WERI-Rb-1 (cell line): ENCODE measurements at regions not wholly inside any gene's neighbourhood (a gene's known extent, or its start where the extent isn't known, plus 50 kb on each side); places are given as distances from the start of the nearest gene placed in this dataset.
"Not testable (repeated sequence)": the region's sequence is repeated elsewhere in the genome, so short reads cannot be mapped to it uniquely, and the experiment has no call there.

Experiments used
- DNase-seq: peaks from one replicate; pipeline ENCODE4 v3.0.0-alpha.2; 2020
- H3K27ac ChIP-seq: fragments of 250-450 bp; sonication (Bioruptor Pico); 2 replicates; pipeline ENCODE4 v1.5.1; 2020; ENCODE audit warnings: mild to moderate bottlenecking, moderate library complexity
- H3K27me3 ChIP-seq: fragments of 250-450 bp; sonication (Bioruptor Pico); 2 replicates; pipeline ENCODE4 v1.5.1; 2021; ENCODE audit warnings: mild to moderate bottlenecking, low read depth, moderate library complexity; ENCODE audit not compliant: insufficient read depth, severe bottlenecking
- H3K36me3 ChIP-seq: fragments of 250-450 bp; sonication (Bioruptor Pico); 2 replicates; pipeline ENCODE4 v1.5.1; 2020; ENCODE audit warnings: mild to moderate bottlenecking, moderate library complexity
- H3K4me3 ChIP-seq: 2 replicates; pipeline ENCODE4 v1.5.1; 2011; ENCODE audit warnings: low read depth, mild to moderate bottlenecking, control low read depth, low read length
- H3K9me3 ChIP-seq: fragments of 250-450 bp; sonication (Bioruptor Pico); 2 replicates; pipeline ENCODE4 v1.5.1; 2021; ENCODE audit warnings: mild to moderate bottlenecking, moderate library complexity; ENCODE audit not compliant: severe bottlenecking
- TF ChIP-seq, protein P1 (sequence below): IDR thresholded peaks from 2 replicates; pipeline ENCODE4 v1.5.1; 2011; ENCODE audit warnings: low read depth, mild to moderate bottlenecking, control low read depth, inconsistent platforms, low read length

- peaks cover 30% of the 10 kb centered on the region for H3K27me3 ChIP-seq
- TF ChIP-seq, protein P1, sequence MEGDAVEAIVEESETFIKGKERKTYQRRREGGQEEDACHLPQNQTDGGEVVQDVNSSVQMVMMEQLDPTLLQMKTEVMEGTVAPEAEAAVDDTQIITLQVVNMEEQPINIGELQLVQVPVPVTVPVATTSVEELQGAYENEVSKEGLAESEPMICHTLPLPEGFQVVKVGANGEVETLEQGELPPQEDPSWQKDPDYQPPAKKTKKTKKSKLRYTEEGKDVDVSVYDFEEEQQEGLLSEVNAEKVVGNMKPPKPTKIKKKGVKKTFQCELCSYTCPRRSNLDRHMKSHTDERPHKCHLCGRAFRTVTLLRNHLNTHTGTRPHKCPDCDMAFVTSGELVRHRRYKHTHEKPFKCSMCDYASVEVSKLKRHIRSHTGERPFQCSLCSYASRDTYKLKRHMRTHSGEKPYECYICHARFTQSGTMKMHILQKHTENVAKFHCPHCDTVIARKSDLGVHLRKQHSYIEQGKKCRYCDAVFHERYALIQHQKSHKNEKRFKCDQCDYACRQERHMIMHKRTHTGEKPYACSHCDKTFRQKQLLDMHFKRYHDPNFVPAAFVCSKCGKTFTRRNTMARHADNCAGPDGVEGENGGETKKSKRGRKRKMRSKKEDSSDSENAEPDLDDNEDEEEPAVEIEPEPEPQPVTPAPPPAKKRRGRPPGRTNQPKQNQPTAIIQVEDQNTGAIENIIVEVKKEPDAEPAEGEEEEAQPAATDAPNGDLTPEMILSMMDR: no peak
- no peak for DNase-seq
- no peak overlapping the region for H3K27ac ChIP-seq
- H3K36me3 ChIP-seq: no peaks in the 10 kb centered on the region
- no peak overlapping the region for H3K4me3 ChIP-seq
- H3K9me3 ChIP-seq: peaks cover 5% of the 10 kb centered on the region
Measured at GRCh38 chr14:70256601-70257000, 67.8 kb upstream of the SLC8A3 start.

GRCh38 chr14:70255071-70256057 is 66.6 kb upstream of the SLC8A3 start:
- not testable (repeated sequence) for H3K27ac ChIP-seq, H3K4me3 ChIP-seq
- DNase-seq: peak; percentile 20

GRCh38 chr14:70254476-70254961 is 65.8 kb upstream of the SLC8A3 start:
- H3K27ac ChIP-seq: no peak overlapping the region

More at GRCh38 chr14:70255071-70256057, 66.6 kb upstream of the SLC8A3 start:
- H3K36me3 ChIP-seq, H3K9me3 ChIP-seq: not testable (repeated sequence)
- peaks cover 22% of the 10 kb centered on the region for H3K27me3 ChIP-seq

DNA sequence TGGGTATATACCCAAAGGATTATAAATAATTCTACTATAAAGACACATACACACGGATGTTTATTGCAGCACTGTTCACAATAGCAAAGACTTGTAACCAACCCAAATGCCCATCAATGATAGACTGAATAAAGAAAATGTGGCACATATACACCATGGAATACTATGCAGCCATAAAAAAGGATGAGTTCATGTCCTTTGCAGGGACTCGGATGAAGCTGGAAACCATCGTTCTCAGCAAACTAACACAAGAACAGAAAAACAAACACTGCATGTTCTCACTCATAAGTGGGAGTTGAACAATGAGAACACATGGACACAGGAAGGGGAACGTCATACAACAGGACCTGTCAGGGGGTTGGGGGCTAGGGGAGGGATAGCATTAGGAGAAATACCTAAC is 64.8 kb upstream of the SLC8A3 start:
- not testable (repeated sequence) for H3K9me3 ChIP-seq, H3K4me3 ChIP-seq, H3K36me3 ChIP-seq, DNase-seq, H3K27ac ChIP-seq
- H3K27me3 ChIP-seq: peaks cover 14% of the 10 kb centered on the region

More at GRCh38 chr14:70254476-70254961, 65.8 kb upstream of the SLC8A3 start:
- TF ChIP-seq, protein P1: no peak
- peaks cover 22% of the 10 kb centered on the region for H3K27me3 ChIP-seq
- DNase-seq: peak; percentile 65
- peak overlapping the region; percentile 46 for H3K4me3 ChIP-seq
- peaks cover 5% of the 10 kb centered on the region for H3K9me3 ChIP-seq
- H3K36me3 ChIP-seq: no peaks in the 10 kb centered on the region

- no peak for DNase-seq
- H3K27ac ChIP-seq: no peak overlapping the region
- no peaks in the 10 kb centered on the region for H3K36me3 ChIP-seq
- peaks cover 10% of the 10 kb centered on the region for H3K27me3 ChIP-seq
- no peak overlapping the region for H3K4me3 ChIP-seq
- no peaks in the 10 kb centered on the region for H3K9me3 ChIP-seq
- TF ChIP-seq, protein P1: no peak
Measured at GRCh38 chr14:70245026-70245425, 56.3 kb upstream of the SLC8A3 start.

DNA sequence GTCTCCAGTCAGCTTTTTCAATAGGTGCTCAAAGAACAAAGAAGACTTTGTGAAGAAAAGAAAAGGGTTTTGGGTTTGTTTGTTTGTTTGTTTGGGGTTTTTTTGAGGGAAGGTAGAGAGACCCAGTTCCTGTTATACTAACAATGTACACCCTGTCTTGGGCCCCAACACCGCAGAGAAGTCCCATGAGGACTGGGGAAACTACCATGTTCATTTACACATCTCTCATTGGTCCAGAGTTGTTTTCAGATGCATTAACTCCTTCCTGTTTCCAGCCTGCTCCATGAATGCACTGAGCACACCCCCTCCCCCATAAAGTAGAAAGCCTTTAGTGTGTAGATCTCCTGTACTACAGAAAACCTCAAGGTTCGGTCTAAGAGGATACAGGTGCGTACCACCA is 51.1 kb upstream of the SLC8A3 start:
- Histone ChIP-seq H3K9me3 (no peaks in the 10 kb centered on the region), H3K27ac (no peak overlapping the region), H3K4me3 (no peak overlapping the region), H3K27me3 (peaks cover 17% of the 10 kb centered on the region), H3K36me3 (no peaks in the 10 kb centered on the region)
- TF ChIP-seq, protein P1: no peak
- DNase-seq: no peak

DNA sequence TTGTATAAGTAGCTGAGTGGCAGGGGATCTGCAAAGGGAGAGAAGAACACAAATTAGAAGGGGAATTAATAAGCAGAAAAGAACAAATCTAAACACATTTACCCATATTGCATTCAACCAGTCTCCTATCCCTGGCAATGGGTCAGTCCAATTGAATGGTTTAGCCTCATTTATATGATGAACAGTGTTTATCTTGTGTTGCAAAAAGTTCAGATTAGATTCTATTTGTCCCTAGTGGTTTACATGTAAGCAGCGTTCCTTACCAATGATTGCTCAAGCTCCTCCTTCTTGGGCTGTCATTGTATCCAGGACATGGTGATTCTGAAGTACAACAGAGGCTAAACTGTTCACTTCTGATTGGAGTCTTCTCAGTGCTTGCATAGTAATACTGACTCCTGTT is 49.9 kb upstream of the SLC8A3 start:
- not testable (repeated sequence) for DNase-seq, H3K36me3 ChIP-seq, H3K27ac ChIP-seq, H3K9me3 ChIP-seq, H3K4me3 ChIP-seq
- H3K27me3 ChIP-seq: peaks cover 11% of the 10 kb centered on the region
